Liver (tissue), 8 donors: ENCODE measurements at regions not wholly inside any gene's neighbourhood (a gene's known extent, or its start where the extent isn't known, plus 50 kb on each side); places are given as distances from the start of the nearest gene placed in this dataset.

ENCODE experiments used
- DNase-seq: peaks from one replicate; pipeline ENCODE4 v3.0.0-alpha.2; 2017; ENCODE audit warnings: low spot score
- H3K27ac ChIP-seq, 2 donors: one replicate each; pipeline ENCODE4 v1.7.0; 2013; ENCODE audit warnings: inconsistent platforms in 2 of 2, low read length in 2 of 2, control low read depth in 1 of 2, low read depth in 1 of 2, mild to moderate bottlenecking in 1 of 2
- H3K27me3 ChIP-seq, 4 donors: one replicate each; pipeline versions ENCODE4 v1.6.1 to v1.7.0; 2013; ENCODE audit warnings: low read length in 3 of 4, inconsistent platforms in 1 of 4, mild to moderate bottlenecking in 1 of 4, moderate library complexity in 1 of 4; ENCODE audit not compliant: control insufficient read depth in 4 of 4, insufficient read depth in 4 of 4
- H3K36me3 ChIP-seq, 4 donors: one replicate each; pipeline versions ENCODE4 v1.6.1 to v1.7.0; 2013; ENCODE audit warnings: low read length in 3 of 4, mild to moderate bottlenecking in 3 of 4, low read depth in 1 of 4, moderate library complexity in 1 of 4; ENCODE audit not compliant: control insufficient read depth in 4 of 4, insufficient read depth in 3 of 4
- H3K4me1 ChIP-seq, 4 donors: one replicate each; pipeline versions ENCODE4 v1.6.1 to v1.7.0; 2013; ENCODE audit warnings: low read length in 3 of 4, mild to moderate bottlenecking in 3 of 4, moderate library complexity in 1 of 4; ENCODE audit not compliant: control insufficient read depth in 4 of 4, insufficient read depth in 4 of 4
- H3K4me3 ChIP-seq, 3 donors: one replicate each; pipeline versions ENCODE4 v1.6.1 to v1.7.0; 2013; ENCODE audit warnings: low read length in 3 of 3, control low read depth in 1 of 3, low read depth in 1 of 3, mild to moderate bottlenecking in 1 of 3
- H3K9ac ChIP-seq, 2 donors: one replicate each; pipeline ENCODE4 v1.7.0; 2013; ENCODE audit warnings: low read length in 2 of 2, mild to moderate bottlenecking in 2 of 2, moderate library complexity in 2 of 2, control low read depth in 1 of 2, low read depth in 1 of 2
- H3K9me3 ChIP-seq, 4 donors: one replicate each; pipeline versions ENCODE4 v1.6.1 to v1.7.0; 2013; ENCODE audit warnings: low read length in 3 of 4; ENCODE audit not compliant: control insufficient read depth in 4 of 4
- CTCF ChIP-seq: fragments of 150-350 bp; IDR thresholded peaks from 2 replicates; pipeline ENCODE4 v1.5.1; 2017; ENCODE audit warnings: improper control_type of control experiment, low read depth, low read length; ENCODE audit not compliant: missing input control
- JUND ChIP-seq, 2 donors: IDR thresholded peaks; 2 replicates each; pipeline ENCODE4 v1.6.1; 2016; ENCODE audit warnings: antibody characterized with exemption in 2 of 2
- REST ChIP-seq: IDR thresholded peaks from 2 replicates; pipeline ENCODE4 v1.6.1; 2016; ENCODE audit warnings: antibody characterized with exemption, mild to moderate bottlenecking
- SP1 ChIP-seq: IDR thresholded peaks from 2 replicates; pipeline ENCODE4 v1.6.1; 2018; ENCODE audit warnings: antibody characterized with exemption, mild to moderate bottlenecking
- TAF1 ChIP-seq: conservative IDR thresholded peaks from 2 replicates; pipeline ENCODE4 v1.6.1; 2016; ENCODE audit warnings: antibody characterized with exemption, mild to moderate bottlenecking
- YY1 ChIP-seq: IDR thresholded peaks from 2 replicates; pipeline ENCODE4 v1.6.1; 2016; ENCODE audit warnings: antibody characterized with exemption, mild to moderate bottlenecking
- WGBS: extraction: QIAGEN DNeasy Blood & Tissue Kit; methylation state at CpG from one replicate; pipeline ENCODE4 v1.1.7; 2013; 5-methylcytosine and 5-hydroxymethylcytosine counted together
- TF ChIP-seq, protein P1 (sequence below): IDR thresholded peaks from 2 replicates; pipeline ENCODE4 v1.6.1; 2016; ENCODE audit warnings: antibody characterized with exemption
- TF ChIP-seq, protein P2 (sequence below): IDR thresholded peaks from 2 replicates; pipeline ENCODE4 v1.6.1; 2016; ENCODE audit warnings: antibody characterized with exemption
- TF ChIP-seq, protein P3 (sequence below): IDR thresholded peaks from 2 replicates; pipeline ENCODE4 v1.6.1; 2016; ENCODE audit warnings: antibody characterized with exemption
- donor health status: healthy.
- donor health status: healthy.
- donor health status: healthy.
- donor health status: healthy.
- donor health status: healthy.

GRCh38 chr5:174987443-174988012 lies 263.1 kb downstream of the MSX2 start:
- no peak overlapping the region for H3K4me3 ChIP-seq
- no peak overlapping the region for H3K9ac ChIP-seq
- TF ChIP-seq, protein P1, sequence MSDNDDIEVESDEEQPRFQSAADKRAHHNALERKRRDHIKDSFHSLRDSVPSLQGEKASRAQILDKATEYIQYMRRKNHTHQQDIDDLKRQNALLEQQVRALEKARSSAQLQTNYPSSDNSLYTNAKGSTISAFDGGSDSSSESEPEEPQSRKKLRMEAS = no peak
- no peak for TF ChIP-seq JUND (IDR thresholded peaks at IDR 0.05)
- TF ChIP-seq, protein P2, sequence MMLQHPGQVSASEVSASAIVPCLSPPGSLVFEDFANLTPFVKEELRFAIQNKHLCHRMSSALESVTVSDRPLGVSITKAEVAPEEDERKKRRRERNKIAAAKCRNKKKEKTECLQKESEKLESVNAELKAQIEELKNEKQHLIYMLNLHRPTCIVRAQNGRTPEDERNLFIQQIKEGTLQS = no peak
- TF ChIP-seq TAF1 = no peak
- TF ChIP-seq SP1 = no peak
- TF ChIP-seq, protein P3, sequence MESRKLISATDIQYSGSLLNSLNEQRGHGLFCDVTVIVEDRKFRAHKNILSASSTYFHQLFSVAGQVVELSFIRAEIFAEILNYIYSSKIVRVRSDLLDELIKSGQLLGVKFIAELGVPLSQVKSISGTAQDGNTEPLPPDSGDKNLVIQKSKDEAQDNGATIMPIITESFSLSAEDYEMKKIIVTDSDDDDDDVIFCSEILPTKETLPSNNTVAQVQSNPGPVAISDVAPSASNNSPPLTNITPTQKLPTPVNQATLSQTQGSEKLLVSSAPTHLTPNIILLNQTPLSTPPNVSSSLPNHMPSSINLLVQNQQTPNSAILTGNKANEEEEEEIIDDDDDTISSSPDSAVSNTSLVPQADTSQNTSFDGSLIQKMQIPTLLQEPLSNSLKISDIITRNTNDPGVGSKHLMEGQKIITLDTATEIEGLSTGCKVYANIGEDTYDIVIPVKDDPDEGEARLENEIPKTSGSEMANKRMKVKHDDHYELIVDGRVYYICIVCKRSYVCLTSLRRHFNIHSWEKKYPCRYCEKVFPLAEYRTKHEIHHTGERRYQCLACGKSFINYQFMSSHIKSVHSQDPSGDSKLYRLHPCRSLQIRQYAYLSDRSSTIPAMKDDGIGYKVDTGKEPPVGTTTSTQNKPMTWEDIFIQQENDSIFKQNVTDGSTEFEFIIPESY = no peak
- TF ChIP-seq REST = no peak
- no peaks in the 10 kb centered on the region for H3K27me3 ChIP-seq
- H3K36me3 ChIP-seq = no peaks in the 10 kb centered on the region
- no peak overlapping the region for H3K27ac ChIP-seq
- H3K9me3 ChIP-seq = no peaks in the 10 kb centered on the region
- 78% methylated on average over 8 of the region's 8 CpGs for WGBS
- H3K4me1 ChIP-seq = peaks cover 0 to 15% (median 2%) of the 10 kb centered on the region in 4 donors
- no peak for DNase-seq

DNA sequence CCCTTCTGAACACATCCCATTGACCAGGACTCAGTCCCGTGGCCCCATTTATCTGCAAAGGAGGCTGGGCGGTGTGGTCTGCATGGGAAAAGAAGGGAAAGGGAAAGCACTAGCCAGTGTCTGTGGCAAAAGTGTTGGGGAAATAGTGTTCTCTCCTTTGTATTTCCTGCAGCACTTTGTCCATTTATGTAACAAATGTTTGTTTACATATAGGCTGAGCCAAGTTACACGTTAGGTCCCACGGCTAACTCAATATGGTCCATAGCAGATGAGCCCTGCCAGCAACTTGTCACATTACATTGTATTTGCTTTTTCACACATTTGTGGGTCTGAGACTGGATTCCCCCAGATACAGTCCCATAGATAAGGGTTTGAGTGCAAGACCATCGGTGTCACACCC lies 260.5 kb downstream of the MSX2 start:
- no peaks in the 10 kb centered on the region for H3K36me3 ChIP-seq
- no peak overlapping the region for H3K4me3 ChIP-seq
- WGBS = 65% methylated on average over 5 of the region's 5 CpGs
- H3K9me3 ChIP-seq = no peaks in the 10 kb centered on the region
- H3K27me3 ChIP-seq = no peaks in the 10 kb centered on the region
- H3K4me1 ChIP-seq = peaks cover 0 to 6% (median 0%) of the 10 kb centered on the region in 4 donors
- H3K27ac ChIP-seq = no peak overlapping the region
- no peak for DNase-seq
- H3K9ac ChIP-seq = no peak overlapping the region
- TF ChIP-seq YY1 = no peak
- no peak for TF ChIP-seq REST
- no peak for TF ChIP-seq CTCF
